ENCODE measurements at regions not wholly inside any gene's neighbourhood (a gene's known extent, or its start where the extent isn't known, plus 50 kb on each side); places are given as distances from the start of the nearest gene placed in this dataset.
"Not testable (repeated sequence)": the region's sequence is repeated elsewhere in the genome, so short reads cannot be mapped to it uniquely, and the experiment has no call there.

DNA sequence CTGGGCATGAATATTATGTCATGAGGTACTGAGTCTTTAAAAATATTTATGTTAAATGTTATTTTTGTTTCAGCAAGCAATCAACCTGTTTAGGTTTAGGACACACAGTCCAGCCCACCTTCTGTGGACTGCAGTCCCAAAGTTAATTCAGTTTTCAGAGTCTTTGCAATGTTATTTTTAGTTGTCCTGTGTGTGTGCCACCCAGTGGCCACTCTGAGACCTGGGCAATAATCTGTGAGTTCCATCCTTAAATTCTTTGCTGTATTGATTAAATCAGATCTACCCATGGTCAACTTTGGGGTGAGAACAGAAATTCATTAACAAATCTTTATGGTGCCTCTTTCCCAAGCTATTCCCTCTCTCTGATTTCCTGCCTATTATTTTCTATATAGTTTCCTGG is 415.1 kb downstream of the CCSER2 start:
- H3K27ac ChIP-seq: no peak overlapping the region
- H3K9ac ChIP-seq: no peak overlapping the region
- TF ChIP-seq CTCF (conservative IDR thresholded peaks at IDR 0.05; ENCODE audit: low read depth, low read length): peak; percentile 59
- no peaks in the 10 kb centered on the region for H3K4me1 ChIP-seq (ENCODE audit: low read depth, poor library complexity, severe bottlenecking)
- no peaks in the 10 kb centered on the region for H4K20me1 ChIP-seq (ENCODE audit: insufficient read depth)
- H3K4me2 ChIP-seq: no peak overlapping the region
- H3K4me3 ChIP-seq (IDR thresholded peaks at IDR 0.05; ENCODE audit: insufficient read depth, low read depth, low read length): no peak overlapping the region
- no peak overlapping the region for H2AFZ ChIP-seq (ENCODE audit: low read depth)
- no peaks in the 10 kb centered on the region for H3K79me2 ChIP-seq (ENCODE audit: insufficient read depth, low read depth)
- H3K27me3 ChIP-seq (ENCODE audit: insufficient read depth, low read depth): no peaks in the 10 kb centered on the region
- no peaks in the 10 kb centered on the region for H3K36me3 ChIP-seq (ENCODE audit: insufficient read depth)

- Histone ChIP-seq H3K36me3 (ENCODE audit: insufficient read depth) (no peaks in the 10 kb centered on the region), H3K79me2 (ENCODE audit: insufficient read depth, low read depth) (no peaks in the 10 kb centered on the region), H3K4me1 (ENCODE audit: low read depth, poor library complexity, severe bottlenecking) (no peaks in the 10 kb centered on the region), H2AFZ (ENCODE audit: low read depth) (no peak overlapping the region), H3K9ac (no peak overlapping the region), H3K27ac (no peak overlapping the region), H3K4me2 (no peak overlapping the region), H3K27me3 (ENCODE audit: insufficient read depth, low read depth) (no peaks in the 10 kb centered on the region), H3K4me3 (IDR thresholded peaks at IDR 0.05; ENCODE audit: insufficient read depth, low read depth, low read length) (no peak overlapping the region), H4K20me1 (ENCODE audit: insufficient read depth) (no peaks in the 10 kb centered on the region)
- TF ChIP-seq CTCF (conservative IDR thresholded peaks at IDR 0.05; ENCODE audit: low read depth, low read length): no peak
These were observed 426.9 kb downstream of the CCSER2 start for GRCh38 chr10:84755311-84755710.

DNA sequence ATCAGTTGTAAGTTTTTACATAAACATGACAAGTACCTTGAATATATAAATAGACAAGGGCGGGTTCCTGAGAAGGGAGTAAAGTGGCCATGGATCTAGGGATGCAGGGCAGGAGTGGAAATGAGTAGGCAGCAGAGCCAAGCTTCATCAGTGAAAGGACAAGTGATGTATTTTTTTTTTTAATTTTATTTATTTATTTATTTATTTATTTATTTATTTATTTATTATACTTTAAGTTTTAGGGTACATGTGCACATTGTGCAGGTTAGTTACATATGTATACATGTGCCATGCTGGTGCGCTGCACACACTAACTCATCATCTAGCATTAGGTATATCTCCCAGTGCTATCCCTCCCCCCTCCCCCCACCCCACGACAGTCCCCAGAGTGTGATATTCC is 428.3 kb downstream of the CCSER2 start:
- H3K4me3 ChIP-seq (IDR thresholded peaks at IDR 0.05; ENCODE audit: insufficient read depth, low read depth, low read length); H3K9ac ChIP-seq; H3K4me1 ChIP-seq (ENCODE audit: low read depth, poor library complexity, severe bottlenecking); H3K27me3 ChIP-seq (ENCODE audit: insufficient read depth, low read depth); H4K20me1 ChIP-seq (ENCODE audit: insufficient read depth); H3K36me3 ChIP-seq (ENCODE audit: insufficient read depth); H3K79me2 ChIP-seq (ENCODE audit: insufficient read depth, low read depth); H3K27ac ChIP-seq; H2AFZ ChIP-seq (ENCODE audit: low read depth); H3K4me2 ChIP-seq: not testable (repeated sequence)

- not testable (repeated sequence) for H3K9ac ChIP-seq; H3K36me3 ChIP-seq (ENCODE audit: insufficient read depth); H3K4me2 ChIP-seq; H3K27me3 ChIP-seq (ENCODE audit: insufficient read depth, low read depth); H3K4me1 ChIP-seq (ENCODE audit: low read depth, poor library complexity, severe bottlenecking); H3K27ac ChIP-seq; H2AFZ ChIP-seq (ENCODE audit: low read depth); H3K4me3 ChIP-seq (IDR thresholded peaks at IDR 0.05; ENCODE audit: insufficient read depth, low read depth, low read length); H4K20me1 ChIP-seq (ENCODE audit: insufficient read depth); H3K79me2 ChIP-seq (ENCODE audit: insufficient read depth, low read depth)
These were observed 433.7 kb downstream of the CCSER2 start for GRCh38 chr10:84761994-84762614.

- Histone ChIP-seq H4K20me1 (ENCODE audit: insufficient read depth) (no peaks in the 10 kb centered on the region), H3K79me2 (ENCODE audit: insufficient read depth, low read depth) (no peaks in the 10 kb centered on the region), H3K4me3 (IDR thresholded peaks at IDR 0.05; ENCODE audit: insufficient read depth, low read depth, low read length) (no peak overlapping the region), H2AFZ (ENCODE audit: low read depth) (no peak overlapping the region), H3K4me2 (no peak overlapping the region), H3K36me3 (ENCODE audit: insufficient read depth) (no peaks in the 10 kb centered on the region), H3K27me3 (ENCODE audit: insufficient read depth, low read depth) (no peaks in the 10 kb centered on the region), H3K27ac (no peak overlapping the region), H3K4me1 (ENCODE audit: low read depth, poor library complexity, severe bottlenecking) (no peaks in the 10 kb centered on the region), H3K9ac (no peak overlapping the region)
- TF ChIP-seq CTCF (conservative IDR thresholded peaks at IDR 0.05; ENCODE audit: low read depth, low read length): no peak
These were observed 434.5 kb downstream of the CCSER2 start for GRCh38 chr10:84762754-84763394.

Data from KMS-11 (cell line).